IMR-90 (cell line): ENCODE measurements at regions not wholly inside any gene's neighbourhood (a gene's known extent, or its start where the extent isn't known, plus 50 kb on each side); places are given as distances from the start of the nearest gene placed in this dataset.

Experiments used
- ATAC-seq: fragments of 200-7000 bp; cut with Tn5 transposase; 2 replicates; pipeline ENCODE4 v1.9.1; 2020; ENCODE audit warnings: low read depth, mild to moderate bottlenecking, moderate library complexity
- BruUV-seq: library from RNA; stranded (reverse); fragments of 400-500 nt; replicated peaks from 2 replicates; lab custom pipeline; 2021; lab: Mats Ljungman, UMichigan
- CTCF ChIA-PET: fragments of 300-600 bp; formaldehyde crosslinking; extraction: SDS; loops from one replicate; lab custom pipeline; 2021; ENCODE audit warnings: antibody characterized with exemption; lab: Yijun Ruan, JAX
- POLR2A ChIA-PET: fragments of 300-600 bp; sonication (Branson Sonifier 250); formaldehyde crosslinking; loops from one replicate; lab custom pipeline; 2022; ENCODE audit warnings: antibody characterized with exemption; ENCODE audit not compliant: unreplicated experiment; lab: Charles Lee
- DNase-seq: peaks from one replicate; pipeline ENCODE4 v3.0.0; 2013
- H2AFZ ChIP-seq: replicated peaks from 2 replicates; pipeline ENCODE3; 2013; ENCODE audit warnings: low read length, mild to moderate bottlenecking; ENCODE audit not compliant: poor library complexity
- H2AK5ac ChIP-seq: 2 replicates; pipeline ENCODE4 v1.6.1; 2013; ENCODE audit warnings: low read depth, low read length, inconsistent platforms
- H2AK9ac ChIP-seq: replicated peaks from 2 replicates; pipeline ENCODE3; 2013; ENCODE audit warnings: mild to moderate bottlenecking, low read depth, low read length, moderate library complexity; ENCODE audit not compliant: poor library complexity
- H2BK120ac ChIP-seq: 2 replicates; pipeline ENCODE4 v1.6.1; 2013; ENCODE audit warnings: low read depth, low read length, inconsistent platforms
- H2BK15ac ChIP-seq: 3 replicates; pipeline ENCODE4 v1.6.1; 2013; ENCODE audit warnings: low read depth, low read length, inconsistent platforms
- H2BK20ac ChIP-seq: 2 replicates; pipeline ENCODE4 v1.6.1; 2013; ENCODE audit warnings: low read depth, mild to moderate bottlenecking, inconsistent platforms, low read length, moderate library complexity
- H2BK5ac ChIP-seq: 2 replicates; pipeline ENCODE4 v1.6.1; 2013; ENCODE audit warnings: mild to moderate bottlenecking, low read depth, low read length, inconsistent platforms; ENCODE audit not compliant: poor library complexity, severe bottlenecking
- H3K14ac ChIP-seq: replicated peaks from 2 replicates; pipeline ENCODE4 v1.6.1; 2013; ENCODE audit warnings: low read depth, low read length, inconsistent platforms
- H3K18ac ChIP-seq: 2 replicates; pipeline ENCODE4 v1.6.1; 2013; ENCODE audit warnings: low read depth, low read length, control low read depth
- H3K23ac ChIP-seq: 2 replicates; pipeline ENCODE4 v1.6.1; 2013; ENCODE audit warnings: low read depth, low read length, inconsistent platforms
- H3K27ac ChIP-seq: 2 replicates; pipeline ENCODE4 v1.5.1; 2013; ENCODE audit warnings: mild to moderate bottlenecking, control low read depth, low read length; ENCODE audit not compliant: insufficient read depth
- H3K27me3 ChIP-seq: 2 replicates; pipeline ENCODE4 v1.6.1; 2013; ENCODE audit warnings: low read length; ENCODE audit not compliant: control insufficient read depth, insufficient read depth
- H3K36me3 ChIP-seq: 2 replicates; pipeline ENCODE4 v1.6.1; 2013; ENCODE audit warnings: low read length, mixed read lengths; ENCODE audit not compliant: control insufficient read depth, insufficient read depth
- H3K4ac ChIP-seq: 2 replicates; pipeline ENCODE4 v1.6.1; 2013; ENCODE audit warnings: low read depth, low read length, inconsistent platforms
- H3K4me1 ChIP-seq: 2 replicates; pipeline ENCODE4 v1.6.1; 2013; ENCODE audit warnings: low read length, mixed read lengths; ENCODE audit not compliant: control insufficient read depth, insufficient read depth
- H3K4me2 ChIP-seq: 2 replicates; pipeline ENCODE4 v1.6.1; 2013; ENCODE audit warnings: low read depth, mild to moderate bottlenecking, control low read depth, low read length, moderate library complexity
- H3K4me3 ChIP-seq: 2 replicates; pipeline ENCODE4 v1.5.1; 2013; ENCODE audit warnings: low read depth, mild to moderate bottlenecking, control low read depth, low read length, moderate library complexity; ENCODE audit not compliant: insufficient read depth
- H3K56ac ChIP-seq: 2 replicates; pipeline ENCODE4 v1.6.1; 2013; ENCODE audit warnings: low read length, inconsistent platforms; ENCODE audit not compliant: insufficient read depth; ENCODE audit errors: extremely low read depth
- H3K79me1 ChIP-seq, 2 experiments: 2 replicates each; pipeline ENCODE4 v1.6.1; 2013; ENCODE audit warnings: low read length in 2 of 2, inconsistent platforms in 1 of 2, low read depth in 1 of 2
- H3K9ac ChIP-seq: 2 replicates; pipeline ENCODE4 v1.6.1; 2013; ENCODE audit warnings: low read depth, low read length, control low read depth
- H3K9me1 ChIP-seq: 2 replicates; pipeline ENCODE4 v1.6.1; 2013; ENCODE audit warnings: low read length, inconsistent platforms; ENCODE audit not compliant: insufficient read depth
- H3K9me3 ChIP-seq: 2 replicates; pipeline ENCODE4 v1.6.1; 2013; ENCODE audit warnings: low read length; ENCODE audit not compliant: control insufficient read depth, insufficient read depth
- H4K20me1 ChIP-seq: 2 replicates; pipeline ENCODE4 v1.6.1; 2013; ENCODE audit warnings: low read length, inconsistent platforms; ENCODE audit not compliant: insufficient read depth
- H4K5ac ChIP-seq: 2 replicates; pipeline ENCODE4 v1.6.1; 2013; ENCODE audit warnings: mild to moderate bottlenecking, low read depth, low read length, control low read depth
- H4K8ac ChIP-seq, 2 experiments: 2 replicates each; pipeline ENCODE4 v1.6.1; 2013; ENCODE audit warnings: low read depth in 2 of 2, low read length in 2 of 2, control low read depth in 1 of 2, inconsistent platforms in 1 of 2
- H4K91ac ChIP-seq: 2 replicates; pipeline ENCODE4 v1.6.1; 2013; ENCODE audit warnings: low read depth, low read length, inconsistent platforms; ENCODE audit not compliant: insufficient read depth
- BHLHE40 ChIP-seq: fragments of 150-350 bp; IDR thresholded peaks from 2 replicates; pipeline ENCODE4 v1.6.1; 2016; ENCODE audit warnings: mild to moderate bottlenecking, low read depth, low read length
- FOS ChIP-seq: fragments of 150-350 bp; IDR thresholded peaks from 2 replicates; pipeline ENCODE4 v1.6.1; 2016; ENCODE audit warnings: low read depth, low read length
- NFE2L2 ChIP-seq: fragments of 150-350 bp; IDR thresholded peaks from 2 replicates; pipeline ENCODE4 v1.6.1; 2016; ENCODE audit warnings: low read depth, mild to moderate bottlenecking, low read length
- RAD21 ChIP-seq: IDR thresholded peaks from 2 replicates; pipeline ENCODE4 v1.6.1; 2012; ENCODE audit warnings: low read length, improper control_type of control experiment
- WGBS, 2 experiments: methylation state at CpG; one replicate each; pipeline versions ENCODE4 v1.1.5 to v1.1.7; 2013; ENCODE audit warnings: missing lambda C conversion rate in 2 of 2; ENCODE audit not compliant: insufficient read length in 1 of 2; ENCODE audit errors: extremely low coverage in 2 of 2; 5-methylcytosine and 5-hydroxymethylcytosine counted together
- dilution Hi-C: fragments of 300-500 bp; cut with HindIII; formaldehyde crosslinking; loops from one replicate; pipeline ENCODE4 v1.14.3; 2018; ENCODE audit warnings: low sequenced_read_pairs; ENCODE audit not compliant: unreplicated experiment
- in situ Hi-C: fragments of 300-500 bp; cut with MboI; formaldehyde crosslinking; loops from 3 replicates; pipeline ENCODE4 v1.14.3; 2019; ENCODE audit warnings: low sequenced_read_pairs, inconsistent platforms, mixed read lengths
- intact Hi-C: fragments of 100-400 bp; cut with micrococcal nuclease; formaldehyde crosslinking; loops from 2 replicates; pipeline ENCODE4 v1.10.0; 2022

DNA sequence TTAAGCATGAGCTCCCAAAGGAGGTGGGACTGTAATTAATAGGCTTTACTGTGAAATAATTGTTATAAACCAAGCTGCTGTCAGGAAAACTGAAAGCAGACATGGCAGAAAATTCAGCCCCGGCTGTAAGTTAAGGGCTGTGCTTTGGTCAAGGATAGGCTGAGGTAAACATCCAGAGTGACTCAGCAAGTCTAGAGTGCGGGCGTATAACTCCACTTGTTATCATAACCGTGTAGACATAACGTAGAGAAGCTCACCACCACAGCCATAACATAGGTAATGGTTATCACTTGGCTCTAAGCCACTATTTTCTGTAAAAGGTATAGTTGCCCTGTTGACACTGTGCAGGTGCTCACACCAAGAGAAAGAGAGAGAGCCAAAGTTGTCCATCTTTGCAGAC is 316.8 kb downstream of the DCDC2C start:
- in situ Hi-C loops = no loop called here
- Histone ChIP-seq H3K4me2 (no peak overlapping the region), H2AK9ac (no peak overlapping the region), H3K9me1 (no peaks in the 10 kb centered on the region), H4K8ac (no peak overlapping the region), H3K27ac (no peak overlapping the region), H4K5ac (no peak overlapping the region), H3K36me3 (no peaks in the 10 kb centered on the region), H3K4me3 (no peak overlapping the region), H3K14ac (no peak overlapping the region), H2AFZ (no peak overlapping the region), H3K4ac (no peak overlapping the region), H3K23ac (no peak overlapping the region), H3K4me1 (no peaks in the 10 kb centered on the region), H4K91ac (no peak overlapping the region), H2AK5ac (no peak overlapping the region), H3K9ac (no peak overlapping the region), H3K79me1 (no peaks in the 10 kb centered on the region), H3K18ac (no peak overlapping the region), H3K27me3 (no peaks in the 10 kb centered on the region), H4K20me1 (no peaks in the 10 kb centered on the region), H2BK5ac (no peak overlapping the region), H2BK20ac (no peak overlapping the region), H3K56ac (no peak overlapping the region), H3K9me3 (peaks cover 35% of the 10 kb centered on the region), H2BK15ac (no peak overlapping the region), H2BK120ac (no peak overlapping the region)
- no peak for TF ChIP-seq FOS
- no peak for TF ChIP-seq RAD21
- no peak for TF ChIP-seq BHLHE40
- TF ChIP-seq NFE2L2 = no peak
- ChIA-PET POLR2A (no interaction called here), CTCF (no interaction called here)
- ATAC-seq (no peak), DNase-seq (no peak)
- intact Hi-C loops = no loop called here
- dilution Hi-C loops = no loop called here
- WGBS, 2 experiments = no CpG with 5 or more reads among the region's 5 CpGs
- BruUV-seq = no TSS peak
